GM23338 (cell line): ENCODE measurements at regions not wholly inside any gene's neighbourhood (a gene's known extent, or its start where the extent isn't known, plus 50 kb on each side); places are given as distances from the start of the nearest gene placed in this dataset.

Experiments
- ATAC-seq: fragments of 200-7000 bp; cut with Tn5 transposase; 3 replicates; pipeline ENCODE4 v1.9.1; 2020
- DNase-seq: peaks from one replicate; pipeline ENCODE4 v3.0.0-alpha.2; 2015; ENCODE audit warnings: low spot score
- H2AFZ ChIP-seq: fragments of 200-600 bp; sonication (generic); 2 replicates; pipeline ENCODE4 v1.8.0; 2016; ENCODE audit warnings: antibody characterized with exemption, mild to moderate bottlenecking, moderate library complexity
- H3F3A ChIP-seq: fragments of 200-600 bp; sonication (generic); replicated peaks from 2 replicates; pipeline ENCODE4 v1.8.0; 2017; ENCODE audit warnings: antibody characterized with exemption, mixed run types, low read depth
- H3K27ac ChIP-seq: fragments of 200-600 bp; sonication (generic); 2 replicates; pipeline ENCODE4 v1.6.1; 2016; ENCODE audit warnings: low read depth
- H3K27me3 ChIP-seq: fragments of 200-600 bp; sonication (generic); 2 replicates; pipeline ENCODE4 v1.8.0; 2016; ENCODE audit warnings: mild to moderate bottlenecking, mixed run types, moderate library complexity; ENCODE audit not compliant: insufficient read depth
- H3K36me3 ChIP-seq: fragments of 200-600 bp; sonication (generic); 2 replicates; pipeline ENCODE4 v1.8.0; 2016; ENCODE audit warnings: mild to moderate bottlenecking; ENCODE audit not compliant: insufficient read depth
- H3K4me1 ChIP-seq: fragments of 200-600 bp; sonication (generic); 2 replicates; pipeline ENCODE4 v1.8.0; 2016; ENCODE audit warnings: mild to moderate bottlenecking, moderate library complexity; ENCODE audit not compliant: insufficient read depth
- H3K4me2 ChIP-seq: fragments of 200-600 bp; sonication (generic); 2 replicates; pipeline ENCODE4 v1.7.1; 2017; ENCODE audit warnings: mixed run types
- H3K4me3 ChIP-seq: fragments of 200-600 bp; sonication (generic); 2 replicates; pipeline ENCODE4 v1.6.1; 2016; ENCODE audit warnings: mixed run types
- H3K79me2 ChIP-seq: fragments of 200-600 bp; sonication (generic); replicated peaks from 2 replicates; pipeline ENCODE4 v1.8.0; 2017; ENCODE audit warnings: mild to moderate bottlenecking; ENCODE audit not compliant: insufficient read depth
- H3K9me2 ChIP-seq: fragments of 200-600 bp; sonication (generic); 2 replicates; pipeline ENCODE4 v1.8.0; 2017; ENCODE audit not compliant: insufficient read depth
- H4K20me1 ChIP-seq: fragments of 200-600 bp; sonication (generic); replicated peaks from 2 replicates; pipeline ENCODE4 v1.8.0; 2017; ENCODE audit warnings: mild to moderate bottlenecking; ENCODE audit not compliant: insufficient read depth
- H3K27ac Mint-ChIP-seq: 2 replicates; pipeline ENCODE4 v1.8.0; 2020; ENCODE audit warnings: inconsistent platforms, mild to moderate bottlenecking, moderate library complexity, mixed read lengths
- H3K27me3 Mint-ChIP-seq: 3 replicates; pipeline ENCODE4 v1.8.0; 2022; ENCODE audit warnings: low read depth, mild to moderate bottlenecking, moderate library complexity, mixed read lengths, inconsistent platforms; ENCODE audit not compliant: insufficient read depth, poor library complexity
- H3K36me3 Mint-ChIP-seq: 3 replicates; pipeline ENCODE4 v1.8.0; 2021; ENCODE audit warnings: low read depth, mild to moderate bottlenecking, inconsistent platforms, moderate library complexity, mixed read lengths
- H3K4me1 Mint-ChIP-seq: 3 replicates; pipeline ENCODE4 v1.8.0; 2020; ENCODE audit warnings: mild to moderate bottlenecking, inconsistent platforms, mixed read lengths
- H3K4me3 Mint-ChIP-seq: 3 replicates; pipeline ENCODE4 v1.8.0; 2021; ENCODE audit warnings: moderate library complexity, mild to moderate bottlenecking, inconsistent platforms, mixed read lengths
- H3K9me3 Mint-ChIP-seq: 3 replicates; pipeline ENCODE4 v1.8.0; 2020; ENCODE audit warnings: moderate library complexity, mild to moderate bottlenecking, inconsistent platforms, mixed read lengths
- CREB1 ChIP-seq: fragments of 250-450 bp; sonication (Bioruptor Pico); IDR thresholded peaks from 2 replicates; pipeline ENCODE4 v1.5.0; 2020; ENCODE audit warnings: low read depth, mild to moderate bottlenecking, moderate library complexity
- JUNB ChIP-seq: IDR thresholded peaks from one replicate; pipeline ENCODE4 v1.6.1; 2016; ENCODE audit warnings: antibody characterized with exemption; ENCODE audit not compliant: unreplicated experiment
- NANOG ChIP-seq: IDR thresholded peaks from 2 replicates; pipeline ENCODE4 v1.6.1; 2016; ENCODE audit warnings: antibody characterized with exemption, borderline replicate concordance
- POLR2AphosphoS5 ChIP-seq: IDR thresholded peaks from 2 replicates; pipeline ENCODE4 v1.6.1; 2016; ENCODE audit warnings: antibody characterized with exemption, low read depth
- ZNF114 ChIP-seq: fragments of 250-450 bp; sonication (Bioruptor Pico); IDR thresholded peaks from 2 replicates; pipeline ENCODE4 v1.5.0; 2020; ENCODE audit warnings: mild to moderate bottlenecking, moderate library complexity
- ZNF331 ChIP-seq: fragments of 250-450 bp; sonication (Bioruptor Pico); IDR thresholded peaks from 2 replicates; pipeline ENCODE4 v1.5.0; 2020; ENCODE audit warnings: low read depth, mild to moderate bottlenecking, moderate library complexity
- ZNF462 ChIP-seq: fragments of 250-450 bp; sonication (Bioruptor Pico); IDR thresholded peaks from 2 replicates; pipeline ENCODE4 v1.5.0; 2020; ENCODE audit warnings: mild to moderate bottlenecking, moderate library complexity
- TF ChIP-seq, protein P1 (sequence below): IDR thresholded peaks from one replicate; pipeline ENCODE4 v1.6.1; 2018; ENCODE audit warnings: antibody characterized with exemption; ENCODE audit not compliant: unreplicated experiment
- TF ChIP-seq, protein P2 (sequence below), 2 experiments: fragments of 200-600 bp in 1 of 2; sonication (generic) in 1 of 2; conservative IDR thresholded peaks; 2 replicates each; pipeline versions ENCODE4 v1.5.1 to v1.6.1; 2016 to 2017; ENCODE audit warnings: antibody characterized with exemption in 2 of 2, low read depth in 2 of 2, mild to moderate bottlenecking in 2 of 2, moderate library complexity in 1 of 2

GRCh38 chr5:86108825-86109224 is 508.9 kb upstream of the COX7C start:
- 0 out of 3 replicates have a peak, but pooled peaks cover 3% of the 10 kb centered on the region for H3K36me3 Mint-ChIP-seq
- no peaks in the 10 kb centered on the region for H3K4me1 Mint-ChIP-seq

GRCh38 chr5:86112249-86112648 is 505.5 kb upstream of the COX7C start:
- H3K36me3 ChIP-seq, result no peaks in the 10 kb centered on the region
- Mint-ChIP-seq H3K9me3 (peaks cover 4% of the 10 kb centered on the region; the same call in 2 of the 3 replicates), H3K4me3 (no peak overlapping the region), H3K36me3 (0 out of 3 replicates have a peak, but pooled peaks cover 3% of the 10 kb centered on the region), H3K27me3 (no peaks in the 10 kb centered on the region), H3K27ac (no peak overlapping the region), H3K4me1 (no peaks in the 10 kb centered on the region)
- no peak for ATAC-seq
- H3K9me2 ChIP-seq, result no peaks in the 10 kb centered on the region
- H3K4me2 ChIP-seq, result no peak overlapping the region
- H4K20me1 ChIP-seq, result no peaks in the 10 kb centered on the region
- H3K79me2 ChIP-seq, result no peaks in the 10 kb centered on the region
- H3K4me1 ChIP-seq, result no peaks in the 10 kb centered on the region
- H3K27ac ChIP-seq, result no peak overlapping the region
- H2AFZ ChIP-seq, result no peak overlapping the region
- no peaks in the 10 kb centered on the region for H3K27me3 ChIP-seq
- H3K4me3 ChIP-seq, result no peak overlapping the region
- DNase-seq, result no peak
- H3F3A ChIP-seq, result no peaks in the 10 kb centered on the region
- TF ChIP-seq POLR2AphosphoS5 (no peak), CREB1 (CRISPR knock-in tag) (no peak), JUNB (no peak), NANOG (no peak), ZNF114 (CRISPR knock-in tag) (no peak), ZNF462 (CRISPR knock-in tag) (no peak), ZNF331 (no peak)
- TF ChIP-seq, protein P1, sequence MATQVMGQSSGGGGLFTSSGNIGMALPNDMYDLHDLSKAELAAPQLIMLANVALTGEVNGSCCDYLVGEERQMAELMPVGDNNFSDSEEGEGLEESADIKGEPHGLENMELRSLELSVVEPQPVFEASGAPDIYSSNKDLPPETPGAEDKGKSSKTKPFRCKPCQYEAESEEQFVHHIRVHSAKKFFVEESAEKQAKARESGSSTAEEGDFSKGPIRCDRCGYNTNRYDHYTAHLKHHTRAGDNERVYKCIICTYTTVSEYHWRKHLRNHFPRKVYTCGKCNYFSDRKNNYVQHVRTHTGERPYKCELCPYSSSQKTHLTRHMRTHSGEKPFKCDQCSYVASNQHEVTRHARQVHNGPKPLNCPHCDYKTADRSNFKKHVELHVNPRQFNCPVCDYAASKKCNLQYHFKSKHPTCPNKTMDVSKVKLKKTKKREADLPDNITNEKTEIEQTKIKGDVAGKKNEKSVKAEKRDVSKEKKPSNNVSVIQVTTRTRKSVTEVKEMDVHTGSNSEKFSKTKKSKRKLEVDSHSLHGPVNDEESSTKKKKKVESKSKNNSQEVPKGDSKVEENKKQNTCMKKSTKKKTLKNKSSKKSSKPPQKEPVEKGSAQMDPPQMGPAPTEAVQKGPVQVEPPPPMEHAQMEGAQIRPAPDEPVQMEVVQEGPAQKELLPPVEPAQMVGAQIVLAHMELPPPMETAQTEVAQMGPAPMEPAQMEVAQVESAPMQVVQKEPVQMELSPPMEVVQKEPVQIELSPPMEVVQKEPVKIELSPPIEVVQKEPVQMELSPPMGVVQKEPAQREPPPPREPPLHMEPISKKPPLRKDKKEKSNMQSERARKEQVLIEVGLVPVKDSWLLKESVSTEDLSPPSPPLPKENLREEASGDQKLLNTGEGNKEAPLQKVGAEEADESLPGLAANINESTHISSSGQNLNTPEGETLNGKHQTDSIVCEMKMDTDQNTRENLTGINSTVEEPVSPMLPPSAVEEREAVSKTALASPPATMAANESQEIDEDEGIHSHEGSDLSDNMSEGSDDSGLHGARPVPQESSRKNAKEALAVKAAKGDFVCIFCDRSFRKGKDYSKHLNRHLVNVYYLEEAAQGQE, result no peak

More at GRCh38 chr5:86108825-86109224, 508.9 kb upstream of the COX7C start:
- Histone ChIP-seq H3K79me2 (no peaks in the 10 kb centered on the region), H3F3A (no peaks in the 10 kb centered on the region), H3K4me3 (no peak overlapping the region), H3K4me1 (no peaks in the 10 kb centered on the region), H3K36me3 (no peaks in the 10 kb centered on the region), H2AFZ (no peak overlapping the region), H3K27ac (no peak overlapping the region), H3K9me2 (no peaks in the 10 kb centered on the region), H3K4me2 (no peak overlapping the region), H3K27me3 (no peaks in the 10 kb centered on the region), H4K20me1 (no peaks in the 10 kb centered on the region)
- peaks cover 4% of the 10 kb centered on the region; the same call in 2 of the 3 replicates for H3K9me3 Mint-ChIP-seq
- no peak overlapping the region for H3K27ac Mint-ChIP-seq
- no peaks in the 10 kb centered on the region for H3K27me3 Mint-ChIP-seq
- ATAC-seq (no peak), DNase-seq (no peak)
- TF ChIP-seq, protein P2, sequence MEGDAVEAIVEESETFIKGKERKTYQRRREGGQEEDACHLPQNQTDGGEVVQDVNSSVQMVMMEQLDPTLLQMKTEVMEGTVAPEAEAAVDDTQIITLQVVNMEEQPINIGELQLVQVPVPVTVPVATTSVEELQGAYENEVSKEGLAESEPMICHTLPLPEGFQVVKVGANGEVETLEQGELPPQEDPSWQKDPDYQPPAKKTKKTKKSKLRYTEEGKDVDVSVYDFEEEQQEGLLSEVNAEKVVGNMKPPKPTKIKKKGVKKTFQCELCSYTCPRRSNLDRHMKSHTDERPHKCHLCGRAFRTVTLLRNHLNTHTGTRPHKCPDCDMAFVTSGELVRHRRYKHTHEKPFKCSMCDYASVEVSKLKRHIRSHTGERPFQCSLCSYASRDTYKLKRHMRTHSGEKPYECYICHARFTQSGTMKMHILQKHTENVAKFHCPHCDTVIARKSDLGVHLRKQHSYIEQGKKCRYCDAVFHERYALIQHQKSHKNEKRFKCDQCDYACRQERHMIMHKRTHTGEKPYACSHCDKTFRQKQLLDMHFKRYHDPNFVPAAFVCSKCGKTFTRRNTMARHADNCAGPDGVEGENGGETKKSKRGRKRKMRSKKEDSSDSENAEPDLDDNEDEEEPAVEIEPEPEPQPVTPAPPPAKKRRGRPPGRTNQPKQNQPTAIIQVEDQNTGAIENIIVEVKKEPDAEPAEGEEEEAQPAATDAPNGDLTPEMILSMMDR (conservative IDR thresholded peaks at IDR 0.05; ENCODE audit: low read depth in 2 of 2), result no peak
- TF ChIP-seq CREB1 (CRISPR knock-in tag), result no peak
- no peak for TF ChIP-seq NANOG
- TF ChIP-seq JUNB, result no peak
- TF ChIP-seq POLR2AphosphoS5, result no peak
- no peak overlapping the region for H3K4me3 Mint-ChIP-seq
